ENCODE measurements at regions not wholly inside any gene's neighbourhood (a gene's known extent, or its start where the extent isn't known, plus 50 kb on each side); places are given as distances from the start of the nearest gene placed in this dataset.

DNA sequence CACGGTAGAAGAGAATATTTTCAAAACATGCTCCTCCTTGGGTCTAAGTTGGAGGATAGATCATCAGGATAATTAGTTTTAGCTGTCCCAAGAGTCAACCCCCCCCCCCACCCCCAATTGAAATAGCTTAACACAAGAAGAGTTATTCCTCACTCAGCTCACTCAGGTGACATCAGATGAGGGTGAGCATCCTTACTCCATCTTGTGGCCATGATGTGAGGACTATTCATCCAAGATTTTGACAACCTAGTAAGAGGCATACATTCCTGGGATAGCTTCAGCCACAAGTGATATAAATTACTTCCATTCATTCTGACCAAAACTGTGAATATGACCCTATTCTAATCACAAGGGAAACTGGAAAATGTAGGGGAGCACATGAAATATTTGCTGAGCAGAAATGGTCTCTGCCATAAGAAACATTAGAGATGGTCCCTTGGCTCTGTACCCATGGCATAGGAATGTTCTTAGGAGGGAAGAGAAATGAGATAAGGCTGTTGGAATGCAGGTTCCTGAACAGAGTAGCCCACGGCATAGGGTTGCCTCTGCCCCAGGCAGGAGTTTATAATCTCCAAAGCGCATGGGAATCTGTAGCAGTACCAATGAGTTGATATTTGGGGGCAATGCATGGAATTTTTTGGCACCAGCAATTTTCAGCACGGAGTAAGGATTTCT lies 257.2 kb downstream of the CYRIA start:
- no peak for DNase-seq

DNA sequence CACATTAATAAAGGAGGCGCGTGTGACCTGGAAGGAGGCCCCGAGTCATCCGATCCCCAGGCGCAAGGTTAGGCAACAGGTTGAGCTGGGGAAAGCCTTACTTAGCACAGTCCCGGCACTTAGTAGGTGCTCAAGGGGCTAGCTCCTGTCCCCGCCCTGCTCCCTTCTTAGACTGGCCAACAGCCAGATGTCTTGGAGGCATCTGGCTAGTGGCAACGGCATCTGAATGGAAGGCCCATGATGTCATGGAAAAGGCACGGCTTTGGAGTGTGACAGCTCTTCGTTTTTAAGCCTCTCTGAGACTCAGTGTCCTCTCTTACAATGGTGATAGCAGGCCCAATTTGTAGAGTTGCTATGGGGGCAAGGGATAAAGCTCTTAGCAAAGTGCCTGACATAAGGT lies 258.3 kb downstream of the CYRIA start:
- DNase-seq: no peak

DNA sequence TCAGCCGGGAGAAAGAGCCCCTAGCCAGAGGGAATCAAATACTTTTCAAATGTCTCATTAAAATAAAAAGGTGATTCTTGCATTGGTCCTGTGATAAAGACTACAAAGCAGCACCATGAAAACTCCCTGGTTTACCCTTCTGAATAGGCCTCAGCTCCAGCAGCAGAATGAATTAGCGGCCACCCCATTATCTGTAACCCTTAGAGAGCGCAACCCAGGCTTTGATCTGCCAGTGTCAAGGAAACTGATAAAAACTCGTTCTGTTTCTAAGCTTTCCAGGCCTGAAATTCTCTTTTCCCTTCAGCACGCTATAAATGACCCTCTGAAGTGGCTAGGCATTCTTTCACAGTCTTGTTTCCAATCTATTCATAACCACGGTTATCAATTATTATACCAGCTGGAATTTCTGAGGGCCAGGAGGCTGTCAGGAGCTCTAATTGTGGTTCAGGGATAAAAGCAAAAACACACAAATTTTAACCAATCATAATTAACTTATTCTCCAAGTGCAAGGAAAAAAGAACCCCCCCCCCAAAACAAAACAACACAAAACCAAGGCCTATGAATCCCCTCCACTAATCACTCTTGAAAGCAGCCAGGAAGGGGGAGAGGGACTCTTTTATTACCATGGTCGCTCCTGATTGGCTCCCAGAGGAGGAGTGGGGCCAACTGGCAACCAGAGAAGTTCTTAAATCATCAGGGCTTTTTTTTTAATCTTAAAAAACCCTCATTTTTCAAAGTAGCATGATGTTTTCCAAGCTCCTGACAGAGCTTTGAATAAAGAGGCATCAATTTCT lies 258.9 kb downstream of the CYRIA start:
- DNase-seq: no peak

DNA sequence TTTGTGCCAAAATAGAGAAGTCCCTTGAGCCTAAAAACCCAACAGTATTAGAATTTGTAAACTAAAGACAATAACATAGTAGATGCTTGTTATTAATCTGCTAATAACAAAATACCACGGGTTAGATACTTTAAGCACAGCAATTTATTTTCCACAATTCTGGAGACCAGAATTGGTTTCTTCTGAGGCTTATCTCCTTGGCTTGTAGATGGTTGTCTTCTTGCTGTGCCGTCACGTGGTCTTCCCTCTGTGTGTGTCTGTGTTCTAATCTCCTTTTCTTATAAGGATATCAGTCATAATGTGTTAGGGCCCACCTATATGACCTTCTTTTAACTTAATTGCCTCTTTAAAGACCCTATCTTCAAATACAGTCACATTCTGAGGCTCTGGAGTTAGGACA lies 260.1 kb downstream of the CYRIA start:
- DNase-seq: no peak

DNA sequence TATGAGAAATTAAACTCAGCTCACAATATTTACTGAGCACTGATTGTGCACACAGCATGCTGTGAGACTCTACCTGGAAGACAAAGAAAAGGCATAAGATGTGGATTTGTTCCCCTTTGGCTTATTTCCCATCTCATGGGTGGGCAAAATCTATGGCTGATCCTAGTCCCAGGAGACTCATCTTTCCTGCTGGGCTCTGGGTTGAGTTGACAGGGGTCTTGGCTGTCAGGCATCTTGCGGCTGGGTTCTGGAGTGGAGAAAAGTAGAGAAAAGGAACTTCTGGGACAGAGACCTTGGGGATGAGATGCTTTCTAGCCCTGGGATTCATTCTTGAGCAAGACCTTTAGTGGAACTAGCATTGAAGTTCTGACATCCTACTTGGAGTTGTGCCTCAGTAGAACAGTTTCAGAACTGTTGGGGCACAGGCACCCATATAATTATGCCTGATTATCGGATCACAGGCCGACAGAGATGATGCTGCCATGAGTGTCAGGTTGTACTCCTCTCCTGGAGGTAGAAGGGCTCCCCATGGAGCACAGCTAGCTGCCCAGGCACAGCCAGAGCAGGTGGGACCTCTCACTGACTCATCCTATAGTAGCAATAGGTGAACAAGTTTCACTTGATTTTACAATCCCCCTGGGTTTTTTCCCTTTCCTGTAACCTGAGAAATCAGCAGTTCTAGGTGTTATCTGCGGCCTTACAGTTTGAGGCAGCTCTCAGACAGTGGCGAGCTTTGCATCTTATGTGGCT lies 260.9 kb downstream of the CYRIA start:
- DNase-seq: no peak

DNA sequence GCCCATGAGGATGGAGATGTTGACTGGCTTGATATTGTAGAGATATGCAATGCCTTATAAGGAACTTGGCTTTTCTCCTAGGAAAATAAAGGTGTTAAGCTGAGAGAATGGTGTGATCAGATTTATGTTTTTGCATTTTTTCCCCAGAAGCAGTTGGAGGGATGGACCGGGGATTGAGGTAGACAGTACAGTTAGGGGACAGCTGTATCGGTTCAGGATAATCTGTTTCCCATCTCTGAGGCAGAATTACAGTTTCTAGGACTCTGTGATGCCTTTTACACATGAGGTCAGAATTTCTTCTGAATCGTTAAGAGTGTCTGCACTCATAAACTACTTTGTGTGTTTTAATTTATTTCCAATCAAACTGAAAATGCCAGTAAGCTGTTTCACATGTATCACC lies 261.5 kb downstream of the CYRIA start:
- DNase-seq: no peak

DNA sequence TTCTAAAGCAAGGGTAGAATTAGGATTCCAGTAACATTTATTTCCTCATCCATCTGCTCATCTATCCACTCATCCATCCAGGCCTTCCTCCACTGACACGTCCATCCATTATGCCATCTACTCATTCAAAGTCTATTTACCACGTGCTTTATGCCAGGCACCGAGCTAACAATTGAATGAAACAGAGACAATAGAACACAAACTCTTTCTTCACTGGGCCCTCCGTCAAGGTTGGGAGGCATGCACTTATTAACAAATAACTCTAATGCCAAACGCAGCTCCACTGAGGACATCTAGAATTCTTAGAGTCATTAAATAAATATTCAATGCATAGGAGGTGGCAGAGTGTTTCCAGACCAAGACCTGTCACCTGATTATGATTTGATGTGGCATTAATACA lies 262.7 kb downstream of the CYRIA start:
- no peak for DNase-seq

DNA sequence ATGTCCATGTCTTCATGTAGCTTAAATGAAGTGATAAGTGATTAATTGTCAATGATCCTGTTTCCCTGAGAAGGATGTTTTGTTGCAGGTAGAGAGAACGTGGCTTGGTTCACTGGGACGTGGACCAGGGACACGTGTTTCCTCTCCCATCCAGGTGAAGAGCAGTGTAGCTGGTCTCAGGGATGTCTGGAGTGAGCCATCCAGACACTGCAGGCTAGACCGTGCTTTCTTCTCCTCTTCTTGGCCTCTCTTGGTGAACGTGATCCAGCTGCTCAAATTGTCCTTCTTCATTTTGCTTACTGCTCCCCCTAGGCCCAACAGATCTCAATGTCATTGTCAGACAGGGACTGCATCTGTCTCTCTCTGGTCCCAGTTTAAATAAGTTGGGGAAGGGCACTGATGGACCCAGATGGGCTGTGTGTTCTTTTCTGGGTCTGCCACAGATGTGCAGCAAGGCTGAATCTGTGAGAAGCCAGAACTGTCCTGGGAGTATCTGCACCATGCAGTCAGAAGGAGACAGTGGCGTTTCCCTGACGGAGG lies 263.8 kb downstream of the CYRIA start:
- DNase-seq: no peak

DNA sequence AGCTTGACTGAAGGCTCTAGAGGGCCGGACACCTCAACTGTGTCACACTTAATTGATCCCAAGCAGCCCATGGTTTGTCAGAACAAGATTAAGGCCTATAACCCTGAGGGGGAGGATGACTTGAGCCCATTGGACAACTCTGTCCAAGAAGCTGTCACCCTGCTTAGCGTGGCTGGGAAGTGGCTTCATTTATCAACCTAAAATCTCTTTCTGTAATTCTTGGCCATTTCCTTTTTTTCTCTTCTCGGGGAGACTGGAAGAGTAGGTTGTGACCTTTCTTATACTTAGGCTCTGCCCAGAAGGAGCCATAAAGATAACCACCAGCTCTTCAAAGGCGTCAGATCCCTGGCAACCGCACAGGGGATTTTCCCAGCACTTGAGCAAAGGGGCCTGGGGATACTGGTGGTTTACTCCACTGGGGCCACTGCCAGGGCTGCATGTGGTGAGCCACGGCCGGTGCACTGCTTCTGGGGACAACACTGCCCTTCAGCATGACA lies 265.5 kb downstream of the CYRIA start:
- no peak for DNase-seq

DNA sequence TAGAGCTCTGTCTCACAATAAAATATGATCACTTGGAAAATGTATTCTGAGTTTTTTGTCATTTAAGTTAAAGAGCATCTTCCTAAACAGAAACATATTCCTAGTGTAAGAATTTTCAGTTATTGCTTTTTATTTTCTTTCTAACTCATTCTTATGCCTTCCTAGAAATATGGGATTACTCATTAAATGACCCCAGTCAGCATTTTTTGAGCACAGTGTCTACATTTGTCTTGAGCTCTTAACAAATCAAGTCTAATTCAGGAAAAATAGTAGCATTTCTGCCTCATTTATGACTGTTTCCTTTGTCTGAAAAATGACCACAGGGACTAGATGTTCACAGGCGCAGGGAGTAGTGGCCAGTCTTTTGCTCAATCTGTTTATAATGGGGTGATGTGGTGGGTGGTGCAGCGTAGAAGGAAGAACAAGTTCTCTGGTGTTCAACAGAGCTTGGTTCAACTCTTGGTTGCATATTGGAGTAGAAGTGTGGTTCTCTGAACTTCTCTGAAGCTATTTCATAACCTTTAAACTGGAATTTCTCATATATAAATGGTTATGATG lies 267.1 kb downstream of the CYRIA start:
- DNase-seq: no peak

DNA sequence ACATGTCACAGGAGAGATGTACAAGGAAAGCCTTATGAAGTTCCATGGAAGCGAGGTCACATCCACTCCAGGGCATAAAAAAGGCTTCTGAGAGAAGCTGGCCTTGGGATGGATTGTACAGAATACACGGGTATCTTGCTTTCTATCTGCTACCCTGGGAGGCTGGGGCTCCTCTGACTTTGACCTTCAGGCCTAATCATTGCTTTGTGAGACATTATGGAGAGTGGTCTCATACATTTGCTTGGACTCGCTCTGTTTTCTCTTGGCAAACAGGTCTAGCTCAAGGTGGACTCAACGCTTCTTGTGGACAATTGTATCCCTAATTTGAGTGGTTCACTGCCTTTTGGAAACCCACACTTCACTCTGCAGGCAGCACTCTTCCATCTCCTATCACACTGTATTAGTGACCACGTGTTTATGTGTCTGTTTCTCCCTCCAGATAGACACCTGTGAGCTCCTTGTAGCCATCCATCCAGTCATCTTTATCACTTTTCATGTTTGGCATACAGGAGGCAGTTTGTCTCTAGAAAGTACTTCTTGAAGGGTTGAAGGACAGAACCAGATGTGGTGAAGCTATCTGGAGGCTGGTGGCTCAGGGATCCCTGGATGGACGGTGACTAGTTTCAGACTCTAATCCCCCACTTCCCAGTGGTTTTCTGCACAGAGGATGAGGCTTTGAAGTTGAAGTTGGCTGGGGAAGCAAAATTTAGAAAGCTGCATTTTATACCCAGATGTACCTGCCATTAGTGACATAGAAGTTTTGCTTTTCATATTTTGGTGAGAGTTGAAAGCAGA lies 267.8 kb downstream of the CYRIA start:
- DNase-seq: no peak

DNA sequence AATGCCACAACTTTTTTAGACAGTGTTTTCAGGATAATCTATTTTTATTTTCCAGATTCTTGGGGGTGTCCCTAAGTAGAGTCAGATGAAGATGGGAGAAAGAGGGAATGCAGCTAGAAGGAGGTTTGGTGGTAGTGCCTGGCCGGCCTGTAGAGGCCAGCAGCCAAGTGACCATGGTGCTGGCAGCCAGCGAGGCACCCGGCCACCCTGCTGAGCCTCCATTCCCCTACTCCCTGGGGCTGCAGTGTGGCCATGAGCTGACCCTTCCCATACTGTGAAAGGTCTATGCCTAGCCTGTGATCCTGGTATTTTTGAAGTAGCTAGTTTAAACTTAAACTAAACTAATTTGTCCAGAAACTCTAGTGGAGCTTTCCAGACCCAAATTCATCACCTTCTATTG lies 268.6 kb downstream of the CYRIA start:
- no peak for DNase-seq

DNA sequence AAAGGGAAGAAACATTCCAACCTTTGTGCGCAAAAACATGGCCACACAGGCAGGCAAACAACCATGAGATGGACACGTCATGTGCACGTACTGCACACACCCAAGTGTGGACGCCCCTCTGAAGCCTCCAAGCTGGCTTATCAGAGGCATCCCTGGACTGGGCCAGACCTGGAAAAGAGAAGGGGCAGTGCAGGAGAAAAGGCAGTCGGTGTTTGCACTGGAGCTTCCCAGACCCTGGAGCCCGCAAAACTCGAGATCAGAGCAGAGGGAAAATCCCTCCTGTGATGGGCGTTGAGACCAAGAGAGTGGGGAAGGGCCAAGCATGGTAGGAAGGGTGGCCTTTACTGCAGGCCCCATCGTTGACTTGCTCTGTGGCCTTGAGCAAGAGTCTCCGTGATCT lies 269.5 kb downstream of the CYRIA start:
- DNase-seq: no peak

DNA sequence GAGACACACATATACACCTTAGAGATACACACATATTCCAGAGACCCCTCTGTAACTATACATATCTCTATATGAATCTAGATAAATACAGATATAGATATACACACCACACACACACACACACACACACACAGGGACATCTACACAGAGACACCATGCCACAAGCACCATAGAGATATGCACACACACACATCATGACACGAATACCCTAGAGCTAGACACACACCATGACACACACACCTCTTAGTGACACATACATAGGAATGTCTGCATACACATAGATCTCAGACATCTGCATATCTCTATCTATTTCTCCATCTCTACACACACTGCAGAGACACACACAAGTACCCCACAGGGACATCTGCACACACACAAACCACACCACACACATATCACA lies 270.0 kb downstream of the CYRIA start:
- DNase-seq: no peak

DNA sequence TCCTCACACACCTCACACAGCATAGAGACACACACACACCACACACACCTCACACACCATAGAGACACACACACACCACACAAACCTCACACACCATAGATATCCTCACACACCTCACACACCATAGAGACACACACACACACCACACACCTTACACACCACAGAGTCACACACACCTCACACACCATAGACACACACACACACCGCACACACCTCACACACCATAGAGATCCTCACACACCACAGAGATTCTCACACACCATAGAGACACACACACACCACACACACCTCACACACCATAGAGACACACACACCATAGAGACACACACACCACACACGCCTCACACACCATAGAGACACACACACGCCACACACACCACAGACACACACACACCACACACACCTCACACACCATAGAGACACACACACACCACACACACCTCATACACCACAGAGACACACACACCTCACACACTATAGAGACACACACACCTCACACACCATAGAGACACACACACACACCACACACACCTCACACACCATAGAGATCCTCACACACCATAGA lies 270.6 kb downstream of the CYRIA start:
- DNase-seq: no peak

DNA sequence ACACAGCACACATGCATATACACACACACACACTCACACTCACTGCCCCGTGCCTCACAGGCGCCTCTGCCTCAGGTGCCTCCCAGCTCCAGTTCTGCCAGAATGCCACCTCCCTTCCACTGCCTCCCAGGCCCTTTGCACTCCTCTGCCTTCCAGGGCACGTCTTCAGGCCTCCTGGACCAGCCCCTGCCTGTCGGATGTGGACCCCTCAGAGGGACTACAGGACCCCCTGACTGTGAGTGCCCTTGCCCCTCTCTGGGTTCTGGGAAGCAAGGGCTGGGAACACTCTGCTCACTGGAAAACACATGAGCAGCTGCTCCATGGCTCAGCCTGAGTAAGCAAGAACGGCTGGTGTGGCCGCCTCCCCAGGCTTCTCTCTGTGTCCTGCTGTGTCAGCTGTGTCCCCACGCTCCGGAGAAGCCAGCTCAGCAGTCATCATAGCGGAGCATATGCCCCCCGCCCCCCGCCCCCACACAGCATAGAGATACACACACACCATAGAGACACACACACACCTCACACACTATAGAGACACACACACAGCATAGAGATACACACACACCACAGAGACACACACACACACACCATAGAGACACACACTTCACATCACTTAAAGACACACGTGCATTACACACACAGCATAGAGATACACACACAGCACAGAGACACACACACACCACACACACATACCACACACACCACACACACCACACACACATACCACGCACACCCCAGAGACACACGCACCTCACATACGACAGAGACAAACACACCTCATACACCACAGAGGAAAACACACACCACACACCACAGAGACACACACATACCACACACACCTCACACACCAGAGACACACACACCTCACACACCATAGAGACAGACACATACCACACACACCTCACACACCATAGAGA lies 271.3 kb downstream of the CYRIA start:
- no peak for DNase-seq

DNA sequence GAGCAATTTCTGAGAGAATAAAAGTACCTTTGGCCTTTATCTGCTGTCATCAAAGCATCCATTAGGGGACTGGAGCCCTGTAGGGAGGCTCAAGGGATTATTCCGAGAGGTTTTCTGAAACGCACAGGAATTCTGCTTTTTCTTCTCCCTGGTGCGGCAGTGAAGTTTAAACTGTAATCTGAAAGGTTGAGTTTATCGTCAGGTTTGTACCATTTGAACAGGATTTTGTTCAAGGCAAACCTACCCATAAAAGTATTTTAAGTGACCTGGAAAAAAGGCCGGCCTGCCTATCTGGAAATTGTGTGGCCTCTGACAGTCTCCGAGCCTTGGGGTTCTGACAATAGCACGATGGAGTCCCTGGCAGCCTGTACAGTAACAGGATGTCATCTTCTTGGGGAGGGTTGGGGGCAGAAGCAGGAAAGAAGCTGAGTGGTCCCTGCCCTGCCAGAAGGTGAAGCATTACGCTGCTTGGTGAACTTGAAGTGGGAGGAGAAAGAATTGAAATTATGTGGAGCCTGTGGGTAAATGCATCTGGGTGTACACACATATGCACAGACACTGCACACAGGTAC lies 272.0 kb downstream of the CYRIA start:
- no peak for DNase-seq

DNA sequence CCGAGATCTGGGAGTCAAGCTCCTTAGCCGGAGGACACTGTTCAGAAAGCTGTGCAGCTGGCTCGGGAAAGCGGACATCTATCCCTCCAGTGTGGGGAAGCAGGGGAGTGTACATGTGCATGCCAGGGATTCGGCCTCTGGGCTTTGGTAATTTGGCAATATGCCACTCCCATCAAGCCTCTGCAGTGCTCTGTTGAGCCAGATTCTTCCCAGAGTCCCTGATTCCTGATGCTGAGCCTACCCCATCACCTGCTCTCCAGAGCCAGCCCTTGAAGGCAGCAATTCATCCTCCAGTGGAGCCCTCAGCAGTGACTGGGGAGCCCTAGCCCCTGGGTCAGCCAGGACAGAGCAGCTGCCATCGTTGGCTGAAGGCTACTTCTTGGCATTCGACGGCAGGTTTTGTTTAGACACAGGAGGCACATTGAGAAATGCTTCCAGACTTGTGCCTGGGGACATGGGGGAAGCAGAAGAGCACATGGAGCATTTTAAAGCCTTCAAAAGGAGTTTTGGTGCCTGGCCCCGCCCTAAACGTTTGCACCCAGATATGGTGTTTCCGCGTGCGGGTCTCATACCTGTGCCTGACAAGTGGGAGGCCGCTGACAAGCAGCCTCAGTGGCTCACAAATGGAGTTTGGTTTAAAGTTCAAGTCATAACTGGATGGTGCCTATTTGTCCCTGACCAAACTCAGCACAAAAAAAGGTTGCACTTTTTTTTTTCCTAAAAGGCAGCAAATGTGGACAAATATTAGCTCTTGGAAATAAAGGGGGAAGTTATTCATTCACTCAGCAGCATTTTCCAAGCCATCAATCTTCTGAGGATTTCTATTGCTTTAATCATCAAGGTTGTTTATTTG lies 272.8 kb downstream of the CYRIA start:
- DNase-seq: no peak

DNA sequence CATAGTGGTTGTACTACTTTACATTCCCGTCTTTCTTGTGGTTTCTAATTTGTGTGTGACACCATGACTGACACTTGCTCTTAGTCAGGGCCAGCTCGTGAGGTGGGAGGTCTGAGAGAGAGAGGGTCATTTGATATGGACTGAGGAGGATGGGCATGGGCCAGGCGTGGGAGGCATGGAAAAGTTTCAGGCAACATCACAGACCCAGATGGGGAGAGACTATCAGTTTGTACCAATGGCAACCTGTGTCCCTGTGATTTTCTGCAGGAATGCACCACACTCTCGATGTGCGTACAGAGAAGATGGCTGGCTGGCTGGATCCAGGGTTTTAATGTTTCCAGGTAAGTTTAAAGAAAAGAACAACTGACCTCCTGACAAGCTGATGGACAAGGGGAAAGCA lies 273.6 kb downstream of the CYRIA start:
- no peak for DNase-seq

DNA sequence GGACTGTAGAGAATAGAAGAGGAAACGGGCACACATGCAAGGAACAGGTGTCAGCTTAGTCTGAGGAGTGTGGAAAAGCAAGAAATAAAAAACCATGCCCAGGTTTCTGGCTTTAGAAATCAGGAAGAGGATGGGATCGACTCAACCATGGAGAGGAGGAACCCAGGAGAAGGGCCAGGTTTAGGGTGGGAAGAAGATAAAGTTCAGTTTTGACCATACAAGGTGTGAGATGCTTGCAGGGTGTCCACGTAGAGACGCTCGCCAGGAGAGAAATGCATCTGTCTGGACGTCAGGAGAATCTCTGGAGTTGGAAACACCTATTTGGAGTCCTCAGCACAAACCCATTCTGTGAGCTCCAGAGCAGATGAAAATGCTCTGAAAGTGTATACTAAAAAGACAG lies 275.1 kb downstream of the CYRIA start:
- DNase-seq: no peak
